K562 (cell line): ENCODE measurements at regions not wholly inside any gene's neighbourhood (a gene's known extent, or its start where the extent isn't known, plus 50 kb on each side); places are given as distances from the start of the nearest gene placed in this dataset.

Source experiments
- ATAC-seq: fragments of 200-7000 bp; cut with Tn5 transposase; 3 replicates; pipeline ENCODE4 v1.9.1; 2020; ENCODE audit warnings: moderate library complexity
- BruUV-seq: library from RNA; stranded (reverse); fragments of 400-500 nt; replicated peaks from 2 replicates; lab custom pipeline; 2021; lab: Mats Ljungman, UMichigan
- CTCF ChIA-PET: fragments of 300-600 bp; formaldehyde crosslinking; extraction: SDS; loops from one replicate; lab custom pipeline; 2021; ENCODE audit warnings: low intra/inter-chr PET ratio; lab: Yijun Ruan, JAX
- POLR2A ChIA-PET: fragments of 300-600, 350-650 bp; sonication (Branson Sonifier 250); formaldehyde crosslinking; extraction: SDS; loops from one replicate; lab custom pipeline; 2021; ENCODE audit warnings: antibody characterized with exemption, inconsistent platforms; lab: Yijun Ruan, JAX
- DNase-seq, 4 experiments: peaks; one replicate each; pipeline versions ENCODE4 v3.0.0 to v3.0.0-alpha.2; 2011 to 2018; ENCODE audit warnings: low spot score in 3 of 4, mixed read lengths in 3 of 4; ENCODE audit errors: extremely low read depth in 1 of 4
- FAIRE-seq: peaks from 2 replicates; lab custom pipeline; 2011; peaks lifted over from hg19 to GRCh38; lab: Jason Lieb, UNC
- H2AFZ ChIP-seq: 2 replicates; pipeline ENCODE4 v1.6.0; 2011; ENCODE audit warnings: low read depth, low read length, control low read depth, inconsistent platforms
- H3K27ac ChIP-seq: fragments of 200-600 bp; 3 replicates; pipeline ENCODE4 v1.8.0; 2011; ENCODE audit warnings: low read depth, mild to moderate bottlenecking, control low read depth, inconsistent platforms, low read length, moderate library complexity, mixed read lengths; ENCODE audit errors: extremely low read depth
- H3K27me3 ChIP-seq, 2 experiments: fragments of 300-600 bp in 1 of 2; 2 replicates in 1 of 2; 3 replicates in 1 of 2; pipeline versions ENCODE4 v1.6.0 to v1.8.0; 2011; ENCODE audit warnings: inconsistent platforms in 2 of 2, low read length in 2 of 2, mild to moderate bottlenecking in 1 of 2, mixed read lengths in 1 of 2, moderate library complexity in 1 of 2; ENCODE audit not compliant: control insufficient read depth in 2 of 2, insufficient read depth in 2 of 2
- H3K36me3 ChIP-seq: fragments of 300-600 bp; 3 replicates; pipeline ENCODE4 v1.8.0; 2011; ENCODE audit warnings: mild to moderate bottlenecking, low read length, inconsistent platforms; ENCODE audit not compliant: control insufficient read depth, insufficient read depth
- H3K4me1 ChIP-seq, 2 experiments: fragments of 200-600 bp in 1 of 2; replicated peaks in 1 of 2; 2 replicates in 1 of 2; 3 replicates in 1 of 2; pipeline versions ENCODE4 v1.5.1 to v1.8.0; 2011; ENCODE audit warnings: inconsistent platforms in 2 of 2, low read length in 2 of 2, mild to moderate bottlenecking in 1 of 2, mixed read lengths in 1 of 2, moderate library complexity in 1 of 2; ENCODE audit not compliant: control insufficient read depth in 2 of 2, insufficient read depth in 2 of 2
- H3K4me2 ChIP-seq: 2 replicates; pipeline ENCODE4 v1.6.1; 2011; ENCODE audit warnings: low read length, control low read depth, inconsistent platforms, mixed read lengths; ENCODE audit not compliant: insufficient read depth
- H3K4me3 ChIP-seq: fragments of 200-600 bp; sonication (generic), shearing (Covaris generic); 2 replicates; pipeline ENCODE4 v1.5.1; 2016; ENCODE audit warnings: control low read depth, inconsistent platforms
- H3K79me2 ChIP-seq: fragments of 200-600 bp; 3 replicates; pipeline ENCODE4 v1.8.0; 2011; ENCODE audit warnings: low read length, inconsistent platforms; ENCODE audit not compliant: control insufficient read depth, insufficient read depth
- H3K9ac ChIP-seq, 2 experiments: 2 replicates each; pipeline versions ENCODE4 v1.6.0 to v1.6.1; 2011; ENCODE audit warnings: low read depth in 2 of 2, low read length in 2 of 2, control low read depth in 1 of 2, inconsistent platforms in 1 of 2, mild to moderate bottlenecking in 1 of 2, mixed read lengths in 1 of 2; ENCODE audit not compliant: insufficient read depth in 1 of 2
- H3K9me1 ChIP-seq: one replicate; pipeline ENCODE4 v1.6.0; 2011; ENCODE audit warnings: inconsistent platforms, mild to moderate bottlenecking, low read length, moderate library complexity; ENCODE audit not compliant: control insufficient read depth, insufficient read depth
- H3K9me3 ChIP-seq: replicated peaks from 2 replicates; pipeline ENCODE4 v1.5.1; 2011; ENCODE audit warnings: low read depth, low read length, inconsistent platforms; ENCODE audit not compliant: control insufficient read depth, insufficient read depth
- H4K20me1 ChIP-seq: replicated peaks from 2 replicates; pipeline ENCODE4 v1.6.1; 2011; ENCODE audit warnings: low read length, inconsistent platforms, mixed read lengths; ENCODE audit not compliant: control insufficient read depth, insufficient read depth
- ATF6 ChIP-seq: sonication (generic); formaldehyde crosslinking; IDR thresholded peaks from 2 replicates; pipeline ENCODE4 v1.4.0; 2020; ENCODE audit warnings: mild to moderate bottlenecking, missing genetic modification reagents
- FOXJ2 ChIP-seq: fragments of 200-800 bp; sonication (Bioruptor generic); IDR thresholded peaks from 2 replicates; pipeline ENCODE4 v1.6.1; 2016; ENCODE audit warnings: missing genetic modification characterization, missing compliant biosample characterization
- FOXP4 ChIP-seq: sonication (generic); formaldehyde crosslinking; IDR thresholded peaks from 2 replicates; pipeline ENCODE4 v1.8.0; 2022; ENCODE audit warnings: mild to moderate bottlenecking, missing genetic modification reagents, borderline replicate concordance
- HCFC1 ChIP-seq: IDR thresholded peaks from 2 replicates; pipeline ENCODE4 v1.6.1; 2012; ENCODE audit warnings: low read depth, low read length, improper control_type of control experiment
- HDAC6 ChIP-seq: IDR thresholded peaks from 2 replicates; pipeline ENCODE4 v1.6.1; 2012; ENCODE audit warnings: low read depth, mild to moderate bottlenecking, control low read depth, inconsistent platforms, low read length, moderate library complexity
- HNRNPL ChIP-seq: fragments of 200-400 bp; formaldehyde crosslinking; IDR thresholded peaks from 2 replicates; pipeline ENCODE4 v1.6.1; 2017; ENCODE audit warnings: low read depth, mild to moderate bottlenecking, low read length
- HNRNPLL ChIP-seq: fragments of 200-400 bp; formaldehyde crosslinking; IDR thresholded peaks from 2 replicates; pipeline ENCODE4 v1.6.1; 2017; ENCODE audit warnings: low read length, low read depth, mild to moderate bottlenecking; ENCODE audit not compliant: poor library complexity, severe bottlenecking
- RHOXF2B ChIP-seq: fragments of 250-450 bp; sonication (Bioruptor Pico); conservative IDR thresholded peaks from 2 replicates; pipeline ENCODE4 v1.5.1; 2021
- SIN3A ChIP-seq, 2 experiments: fragments of 150-350 bp in 1 of 2; IDR thresholded peaks; 2 replicates each; pipeline ENCODE4 v1.6.1; 2011 to 2016; ENCODE audit warnings: borderline replicate concordance in 2 of 2, low read depth in 2 of 2, low read length in 2 of 2, mild to moderate bottlenecking in 2 of 2, moderate library complexity in 2 of 2; ENCODE audit not compliant: control insufficient read depth in 1 of 2
- STAT5A ChIP-seq: IDR thresholded peaks from 2 replicates; pipeline ENCODE4 v1.6.1; 2012; ENCODE audit warnings: low read length, inconsistent platforms, borderline replicate concordance
- TAF15 ChIP-seq: fragments of 200-400 bp; formaldehyde crosslinking; IDR thresholded peaks from 2 replicates; pipeline ENCODE4 v1.6.1; 2017; ENCODE audit warnings: mild to moderate bottlenecking, low read depth, low read length, moderate library complexity
- THAP12 ChIP-seq: fragments of 250-450 bp; sonication (Bioruptor Pico); IDR thresholded peaks from 2 replicates; pipeline ENCODE4 v1.9.0; 2021; ENCODE audit warnings: mild to moderate bottlenecking, inconsistent platforms
- TRIM24 ChIP-seq, 2 experiments: fragments of 450-650 bp; IDR thresholded peaks; 2 replicates each; pipeline ENCODE4 v1.6.1; 2016
- TSC22D4 ChIP-seq: fragments of 450-650 bp; IDR thresholded peaks from 2 replicates; pipeline ENCODE4 v1.6.1; 2016; ENCODE audit warnings: missing genetic modification characterization, missing biosample characterization, control low read depth
- ZNF398 ChIP-seq: fragments of 250-450 bp; sonication (Bioruptor Pico); IDR thresholded peaks from 2 replicates; pipeline ENCODE4 v1.8.0; 2021; ENCODE audit warnings: moderate library complexity, mild to moderate bottlenecking, inconsistent platforms
- in situ Hi-C: fragments of 300-500 bp; cut with MboI; formaldehyde crosslinking; loops from 4 replicates; pipeline ENCODE4 v1.15.0; 2018; ENCODE audit warnings: inconsistent platforms, mixed read lengths
- intact Hi-C: fragments of 100-400 bp; cut with micrococcal nuclease; formaldehyde crosslinking; loops from 2 replicates; pipeline ENCODE4 v1.14.2; 2022

- no peak overlapping the region for H3K9ac ChIP-seq
- BruUV-seq = no TSS peak
- ChIA-PET POLR2A (no interaction called here), CTCF (no interaction called here)
- H3K27me3 ChIP-seq = no peaks in the 10 kb centered on the region
- H3K36me3 ChIP-seq = no peaks in the 10 kb centered on the region
- no peak overlapping the region for H3K4me2 ChIP-seq
- no peak overlapping the region for H2AFZ ChIP-seq
- H3K4me3 ChIP-seq = no peak overlapping the region
- no peak overlapping the region for H3K27ac ChIP-seq
- H3K9me3 ChIP-seq = no peaks in the 10 kb centered on the region
- FAIRE-seq = no peak
- intact Hi-C loops = no loop called here
- no peak for DNase-seq
- H3K4me1 ChIP-seq = no peaks in the 10 kb centered on the region
- H3K79me2 ChIP-seq = no peaks in the 10 kb centered on the region
- ATAC-seq = no peak
- H4K20me1 ChIP-seq = no peaks in the 10 kb centered on the region
- no peaks in the 10 kb centered on the region for H3K9me1 ChIP-seq
- in situ Hi-C loops = no loop called here
- no peak for TF ChIP-seq SIN3A (IDR thresholded peaks at IDR 0.05; ENCODE audit: borderline replicate concordance in 2 of 2, control insufficient read depth in 1 of 2, low read depth in 2 of 2, low read length in 2 of 2)
- TF ChIP-seq TSC22D4 (tag) = no peak
- no peak for TF ChIP-seq HCFC1
- no peak for TF ChIP-seq HNRNPL
- no peak for TF ChIP-seq HDAC6
- TF ChIP-seq FOXJ2 (tag) = no peak
- TF ChIP-seq ATF6 (CRISPR knock-in tag) = no peak
- TF ChIP-seq RHOXF2B (CRISPR knock-in tag) = no peak
- no peak for TF ChIP-seq HNRNPLL
- no peak for TF ChIP-seq THAP12
- TF ChIP-seq STAT5A = no peak
- TF ChIP-seq FOXP4 (CRISPR knock-in tag) = no peak
- TF ChIP-seq TAF15 = no peak
- no peak for TF ChIP-seq TRIM24 (IDR thresholded peaks at IDR 0.05)
- TF ChIP-seq ZNF398 (CRISPR knock-in tag) = no peak
These were observed 532.6 kb upstream of the CCDC54 start for GRCh38 chr3:106844638-106845037.
